ENCODE measurements at regions not wholly inside any gene's neighbourhood (a gene's known extent, or its start where the extent isn't known, plus 50 kb on each side); places are given as distances from the start of the nearest gene placed in this dataset.

GRCh38 chr2:180901331-180901730, 79.1 kb upstream of the UBE2E3 start:
- Histone ChIP-seq H3K4me3 (replicated peaks; ENCODE audit: insufficient read depth, low read length) (no peak overlapping the region), H3K27ac (replicated peaks) (no peak overlapping the region), H3K27me3 (ENCODE audit: insufficient read depth, poor library complexity, severe bottlenecking) (no peaks in the 10 kb centered on the region)
- TF ChIP-seq SPI1 (IDR thresholded peaks at IDR 0.05; ENCODE audit: borderline replicate concordance, low read depth): no peak
- no peak for DNase-seq (ENCODE audit: low read depth in 1 of 2, low spot score in 1 of 2)

GRCh38 chr2:180893752-180894151, 86.7 kb upstream of the UBE2E3 start:
- no peak for DNase-seq (ENCODE audit: low read depth in 1 of 2, low spot score in 1 of 2)
- TF ChIP-seq GABPA (IDR thresholded peaks at IDR 0.05; ENCODE audit: low read depth) (no peak), REST (IDR thresholded peaks at IDR 0.05; ENCODE audit: insufficient replicate concordance, low read depth) (no peak), SPI1 (IDR thresholded peaks at IDR 0.05; ENCODE audit: borderline replicate concordance, low read depth) (no peak), CTCF (IDR thresholded peaks at IDR 0.05; ENCODE audit: insufficient read depth, low read length) (no peak), POLR2AphosphoS5 (IDR thresholded peaks at IDR 0.05; ENCODE audit: low read depth) (no peak)
- Histone ChIP-seq H3K27me3 (ENCODE audit: insufficient read depth, poor library complexity, severe bottlenecking) (no peaks in the 10 kb centered on the region), H3K4me3 (replicated peaks; ENCODE audit: insufficient read depth, low read length) (no peak overlapping the region), H3K27ac (replicated peaks) (no peak overlapping the region)

GRCh38 chr2:180892091-180892490, 88.3 kb upstream of the UBE2E3 start:
- Histone ChIP-seq H3K4me3 (replicated peaks; ENCODE audit: insufficient read depth, low read length) (no peak overlapping the region), H3K27me3 (ENCODE audit: insufficient read depth, poor library complexity, severe bottlenecking) (no peaks in the 10 kb centered on the region), H3K27ac (replicated peaks) (no peak overlapping the region)
- TF ChIP-seq POLR2AphosphoS5 (IDR thresholded peaks at IDR 0.05; ENCODE audit: low read depth) (no peak), GABPA (IDR thresholded peaks at IDR 0.05; ENCODE audit: low read depth) (no peak), SPI1 (IDR thresholded peaks at IDR 0.05; ENCODE audit: borderline replicate concordance, low read depth) (no peak), REST (IDR thresholded peaks at IDR 0.05; ENCODE audit: insufficient replicate concordance, low read depth) (no peak), CTCF (IDR thresholded peaks at IDR 0.05; ENCODE audit: insufficient read depth, low read length) (no peak)
- no peak for DNase-seq (ENCODE audit: low read depth in 1 of 2, low spot score in 1 of 2)

GRCh38 chr2:180891360-180891759, 89.0 kb upstream of the UBE2E3 start:
- no peak for DNase-seq (ENCODE audit: low read depth in 1 of 2, low spot score in 1 of 2)
- TF ChIP-seq GABPA (IDR thresholded peaks at IDR 0.05; ENCODE audit: low read depth) (no peak), CTCF (IDR thresholded peaks at IDR 0.05; ENCODE audit: insufficient read depth, low read length) (no peak), REST (IDR thresholded peaks at IDR 0.05; ENCODE audit: insufficient replicate concordance, low read depth) (no peak), SPI1 (IDR thresholded peaks at IDR 0.05; ENCODE audit: borderline replicate concordance, low read depth) (no peak), POLR2AphosphoS5 (IDR thresholded peaks at IDR 0.05; ENCODE audit: low read depth) (no peak)
- Histone ChIP-seq H3K27ac (replicated peaks) (no peak overlapping the region), H3K27me3 (ENCODE audit: insufficient read depth, poor library complexity, severe bottlenecking) (no peaks in the 10 kb centered on the region), H3K4me3 (replicated peaks; ENCODE audit: insufficient read depth, low read length) (no peak overlapping the region)
